SK-N-SH treated with all-trans-retinoic acid at 6 μM for 48 hours (cell line): ENCODE measurements at regions not wholly inside any gene's neighbourhood (a gene's known extent, or its start where the extent isn't known, plus 50 kb on each side); places are given as distances from the start of the nearest gene placed in this dataset.

Experiments used
- ATAC-seq: fragments of 200-7000 bp; cut with Tn5 transposase; 3 replicates; pipeline ENCODE4 v1.9.1; 2020; ENCODE audit warnings: mild to moderate bottlenecking, moderate library complexity
- ARNTL ChIP-seq: fragments of 450-650 bp; formaldehyde crosslinking; IDR thresholded peaks from 2 replicates; pipeline ENCODE4 v1.5.0; 2020; ENCODE audit warnings: low read depth, mild to moderate bottlenecking, moderate library complexity, borderline replicate concordance
- BACH2 ChIP-seq: fragments of 250-450 bp; sonication (Bioruptor Pico); IDR thresholded peaks from 2 replicates; pipeline ENCODE4 v1.9.0; 2021; ENCODE audit warnings: mild to moderate bottlenecking, borderline replicate concordance
- CREB5 ChIP-seq: fragments of 250-450 bp; sonication (Bioruptor Pico); IDR thresholded peaks from 2 replicates; pipeline ENCODE4 v1.5.1; 2020; ENCODE audit warnings: low read depth, mild to moderate bottlenecking, moderate library complexity
- CSDC2 ChIP-seq: fragments of 250-450 bp; sonication (Bioruptor Pico); IDR thresholded peaks from 2 replicates; pipeline ENCODE4 v1.5.0; 2020; ENCODE audit warnings: mild to moderate bottlenecking, moderate library complexity
- GLIS3 ChIP-seq: fragments of 250-450 bp; sonication (Bioruptor Pico); IDR thresholded peaks from 2 replicates; pipeline ENCODE4 v1.5.0; 2020; ENCODE audit warnings: mild to moderate bottlenecking, moderate library complexity
- ISL1 ChIP-seq: fragments of 250-450 bp; sonication (Bioruptor Pico); IDR thresholded peaks from 2 replicates; pipeline ENCODE4 v2.1.2; 2022; ENCODE audit warnings: mild to moderate bottlenecking, moderate library complexity
- OSR1 ChIP-seq: fragments of 250-450 bp; sonication (Bioruptor Pico); IDR thresholded peaks from 2 replicates; pipeline ENCODE4 v1.8.0; 2022; ENCODE audit warnings: moderate library complexity, mild to moderate bottlenecking, inconsistent platforms
- PATZ1 ChIP-seq: fragments of 250-450 bp; sonication (Bioruptor Pico); IDR thresholded peaks from 2 replicates; pipeline ENCODE4 v1.8.0; 2020; ENCODE audit warnings: mild to moderate bottlenecking, moderate library complexity, borderline replicate concordance
- POU6F1 ChIP-seq: fragments of 250-450 bp; sonication (Bioruptor Pico); IDR thresholded peaks from 2 replicates; pipeline ENCODE4 v1.8.0; 2021; ENCODE audit warnings: low read depth, mild to moderate bottlenecking, moderate library complexity, borderline replicate concordance
- PPARA ChIP-seq: fragments of 250-450 bp; sonication (Bioruptor Pico); IDR thresholded peaks from 2 replicates; pipeline ENCODE4 v1.5.0; 2020; ENCODE audit warnings: mild to moderate bottlenecking, borderline replicate concordance
- RARB ChIP-seq: fragments of 250-450 bp; sonication (Bioruptor Pico); IDR thresholded peaks from 2 replicates; pipeline ENCODE4 v1.8.0; 2021; ENCODE audit warnings: mild to moderate bottlenecking, moderate library complexity
- SNAI2 ChIP-seq: fragments of 250-450 bp; sonication (Bioruptor Pico); IDR thresholded peaks from 2 replicates; pipeline ENCODE4 v1.5.0; 2020; ENCODE audit warnings: mild to moderate bottlenecking, moderate library complexity
- TOX ChIP-seq: fragments of 250-450 bp; sonication (Bioruptor Pico); IDR thresholded peaks from 2 replicates; pipeline ENCODE4 v1.8.0; 2021; ENCODE audit warnings: mild to moderate bottlenecking, moderate library complexity, borderline replicate concordance
- TSHZ2 ChIP-seq: fragments of 250-450 bp; sonication (Bioruptor Pico); IDR thresholded peaks from 2 replicates; pipeline ENCODE4 v1.5.0; 2020; ENCODE audit warnings: mild to moderate bottlenecking, moderate library complexity
- ZC3H10 ChIP-seq: fragments of 250-450 bp; sonication (Bioruptor Pico); IDR thresholded peaks from 2 replicates; pipeline ENCODE4 v1.5.1; 2021; ENCODE audit warnings: mild to moderate bottlenecking, moderate library complexity
- ZFP3 ChIP-seq: fragments of 250-450 bp; sonication (Bioruptor Pico); IDR thresholded peaks from 2 replicates; pipeline ENCODE4 v1.5.0; 2020; ENCODE audit warnings: mild to moderate bottlenecking, moderate library complexity
- ZFP30 ChIP-seq: fragments of 450-650 bp; formaldehyde crosslinking; IDR thresholded peaks from 2 replicates; pipeline ENCODE4 v1.5.0; 2022; ENCODE audit warnings: mild to moderate bottlenecking, moderate library complexity
- ZNF565 ChIP-seq: fragments of 450-650 bp; formaldehyde crosslinking; conservative IDR thresholded peaks from 2 replicates; pipeline ENCODE4 v1.5.0; 2020; ENCODE audit warnings: low read depth, mild to moderate bottlenecking, moderate library complexity
- ZNF70 ChIP-seq: fragments of 450-650 bp; formaldehyde crosslinking; IDR thresholded peaks from 2 replicates; pipeline ENCODE4 v1.5.0; 2020; ENCODE audit warnings: mild to moderate bottlenecking, moderate library complexity
- ZNF8 ChIP-seq: fragments of 450-650 bp; formaldehyde crosslinking; IDR thresholded peaks from 2 replicates; pipeline ENCODE4 v1.5.0; 2020; ENCODE audit warnings: mild to moderate bottlenecking, moderate library complexity

GRCh38 chr10:28995497-28995896, 293.4 kb upstream of the LYZL1 start:
- no peak for ATAC-seq
- TF ChIP-seq ZFP30 (CRISPR knock-in tag) = no peak
- no peak for TF ChIP-seq ZNF8 (CRISPR knock-in tag)
- no peak for TF ChIP-seq BACH2

GRCh38 chr10:28996345-28996744, 292.5 kb upstream of the LYZL1 start:
- no peak for ATAC-seq
- no peak for TF ChIP-seq OSR1 (CRISPR knock-in tag)
- TF ChIP-seq ZC3H10 (CRISPR knock-in tag) = no peak
- TF ChIP-seq GLIS3 (CRISPR knock-in tag) = no peak
- TF ChIP-seq RARB = no peak
- TF ChIP-seq ZNF70 (CRISPR knock-in tag) = no peak
- no peak for TF ChIP-seq PATZ1 (CRISPR knock-in tag)
- no peak for TF ChIP-seq BACH2
- TF ChIP-seq ZNF8 (CRISPR knock-in tag) = no peak
- no peak for TF ChIP-seq CREB5 (CRISPR knock-in tag)
- TF ChIP-seq ARNTL (CRISPR knock-in tag) = no peak
- no peak for TF ChIP-seq ZFP3 (CRISPR knock-in tag)
- TF ChIP-seq PPARA = no peak
- TF ChIP-seq ZNF565 (CRISPR knock-in tag) = no peak
- no peak for TF ChIP-seq CSDC2
- TF ChIP-seq SNAI2 = no peak
- no peak for TF ChIP-seq TOX (CRISPR knock-in tag)
- no peak for TF ChIP-seq ISL1 (CRISPR knock-in tag)
- no peak for TF ChIP-seq TSHZ2 (CRISPR knock-in tag)
- TF ChIP-seq POU6F1 = no peak
- TF ChIP-seq, all 23 proteins: peak for 0

- no peak for ATAC-seq
- TF ChIP-seq GLIS3 (CRISPR knock-in tag) (no peak), CSDC2 (no peak), ZNF565 (CRISPR knock-in tag) (no peak), CREB5 (CRISPR knock-in tag) (no peak), ZFP30 (CRISPR knock-in tag) (no peak), SNAI2 (no peak), TOX (CRISPR knock-in tag) (no peak), ZC3H10 (CRISPR knock-in tag) (no peak), BACH2 (no peak), ZNF8 (CRISPR knock-in tag) (no peak), POU6F1 (no peak)
Measured at GRCh38 chr10:28996947-28997551, 291.8 kb upstream of the LYZL1 start.
